Keratinocyte (primary cell): ENCODE measurements at regions not wholly inside any gene's neighbourhood (a gene's known extent, or its start where the extent isn't known, plus 50 kb on each side); places are given as distances from the start of the nearest gene placed in this dataset.

ENCODE experiments used
- DNase-seq: peaks from one replicate; pipeline ENCODE4 v3.0.0-alpha.2; 2011; ENCODE audit warnings: low read depth, missing footprints, low spot score
- FAIRE-seq: peaks from 2 replicates; lab custom pipeline; 2011; peaks lifted over from hg19 to GRCh38; lab: Jason Lieb, UNC
- H2AFZ ChIP-seq: 2 replicates; pipeline ENCODE4 v1.6.0; 2012; ENCODE audit warnings: low read length, control low read depth, inconsistent platforms; ENCODE audit not compliant: control insufficient read depth
- H3K27ac ChIP-seq: 2 replicates; pipeline ENCODE4 v1.5.1; 2011; ENCODE audit warnings: low read length; ENCODE audit not compliant: control insufficient read depth, insufficient read depth
- H3K27me3 ChIP-seq: 3 replicates; pipeline ENCODE4 v1.6.0; 2011; ENCODE audit warnings: low read length; ENCODE audit not compliant: control insufficient read depth, insufficient read depth; ENCODE audit errors: extremely low read depth
- H3K36me3 ChIP-seq, 2 experiments: 2 replicates in 1 of 2; 3 replicates in 1 of 2; pipeline ENCODE4 v1.5.1; 2011; ENCODE audit warnings: low read length in 2 of 2, mild to moderate bottlenecking in 1 of 2; ENCODE audit not compliant: control insufficient read depth in 2 of 2, insufficient read depth in 2 of 2; ENCODE audit errors: extremely low read depth in 1 of 2
- H3K4me1 ChIP-seq: 3 replicates; pipeline ENCODE4 v1.5.1; 2011; ENCODE audit warnings: low read length; ENCODE audit not compliant: control insufficient read depth, insufficient read depth; ENCODE audit errors: extremely low read depth
- H3K4me2 ChIP-seq: 3 replicates; pipeline ENCODE4 v1.6.0; 2011; ENCODE audit warnings: low read depth, low read length; ENCODE audit not compliant: control insufficient read depth, insufficient read depth; ENCODE audit errors: extremely low read depth
- H3K4me3 ChIP-seq, 3 experiments: fragments of 200-600 bp in 1 of 3; sonication (generic) in 1 of 3; 2 replicates in 2 of 3; 3 replicates in 1 of 3; pipeline ENCODE4 v1.5.1; 2011 to 2016; ENCODE audit warnings: low read length in 3 of 3, mild to moderate bottlenecking in 3 of 3, control low read depth in 2 of 3, inconsistent platforms in 1 of 3, low read depth in 1 of 3, mixed read lengths in 1 of 3, mixed run types in 1 of 3, moderate library complexity in 1 of 3; ENCODE audit not compliant: control insufficient read depth in 2 of 3, insufficient read depth in 2 of 3; ENCODE audit errors: extremely low read depth in 1 of 3
- H3K79me2 ChIP-seq: 2 replicates; pipeline ENCODE4 v1.6.0; 2012; ENCODE audit warnings: low read length; ENCODE audit not compliant: control insufficient read depth, insufficient read depth
- H3K9ac ChIP-seq: 3 replicates; pipeline ENCODE4 v1.6.0; 2011; ENCODE audit warnings: low read length; ENCODE audit not compliant: control insufficient read depth, insufficient read depth; ENCODE audit errors: extremely low read depth
- H3K9me1 ChIP-seq: 3 replicates; pipeline ENCODE4 v1.6.0; 2011; ENCODE audit warnings: low read length; ENCODE audit not compliant: control insufficient read depth, insufficient read depth; ENCODE audit errors: extremely low read depth
- H3K9me3 ChIP-seq: 2 replicates; pipeline ENCODE4 v1.5.1; 2012; ENCODE audit warnings: low read depth, low read length; ENCODE audit not compliant: control insufficient read depth
- H4K20me1 ChIP-seq: 3 replicates; pipeline ENCODE4 v1.6.0; 2011; ENCODE audit warnings: low read length; ENCODE audit not compliant: control insufficient read depth, insufficient read depth; ENCODE audit errors: extremely low read depth
- EZH2 ChIP-seq: IDR thresholded peaks from one replicate; pipeline ENCODE4 v1.6.1; 2012; ENCODE audit warnings: inconsistent platforms, mild to moderate bottlenecking, low read length, moderate library complexity
- dilution Hi-C: fragments of 300-500 bp; cut with MboI; formaldehyde crosslinking; loops from one replicate; pipeline ENCODE4 v1.7.0; 2020; ENCODE audit warnings: low sequenced_read_pairs; ENCODE audit not compliant: extremely low pct_ligation_motif_present
- TF ChIP-seq, protein P1 (sequence below), 3 experiments: IDR thresholded peaks in 1 of 3; conservative IDR thresholded peaks in 1 of 3; optimal IDR thresholded peaks in 1 of 3; 2 replicates in 2 of 3; 3 replicates in 1 of 3; pipeline versions ENCODE3 to v1.5.1; 2011; ENCODE audit warnings: low read length in 3 of 3, mild to moderate bottlenecking in 3 of 3, moderate library complexity in 2 of 3, control low read depth in 1 of 3, inconsistent platforms in 1 of 3; ENCODE audit not compliant: insufficient read depth in 2 of 3; ENCODE audit errors: extremely low read depth in 1 of 3

DNA sequence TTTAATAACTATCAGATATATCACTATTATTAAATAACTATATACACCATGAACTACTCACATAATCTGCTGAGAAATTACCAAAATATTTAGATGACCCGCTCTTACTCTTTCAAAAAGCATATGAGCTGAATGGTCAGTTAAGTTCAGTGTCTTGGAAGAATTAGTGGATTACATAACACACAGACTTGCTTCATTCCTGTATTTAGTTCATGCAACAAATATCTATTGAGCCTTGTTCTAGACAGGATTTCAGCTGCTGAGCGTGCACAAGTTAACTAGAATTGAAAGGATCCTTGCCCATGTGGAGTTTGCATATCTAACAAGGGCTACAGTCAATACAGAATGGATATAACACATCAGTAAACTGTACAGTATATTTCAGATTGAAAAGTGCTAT, 566.2 kb downstream of the CBLN4 start:
- TF ChIP-seq, protein P1, sequence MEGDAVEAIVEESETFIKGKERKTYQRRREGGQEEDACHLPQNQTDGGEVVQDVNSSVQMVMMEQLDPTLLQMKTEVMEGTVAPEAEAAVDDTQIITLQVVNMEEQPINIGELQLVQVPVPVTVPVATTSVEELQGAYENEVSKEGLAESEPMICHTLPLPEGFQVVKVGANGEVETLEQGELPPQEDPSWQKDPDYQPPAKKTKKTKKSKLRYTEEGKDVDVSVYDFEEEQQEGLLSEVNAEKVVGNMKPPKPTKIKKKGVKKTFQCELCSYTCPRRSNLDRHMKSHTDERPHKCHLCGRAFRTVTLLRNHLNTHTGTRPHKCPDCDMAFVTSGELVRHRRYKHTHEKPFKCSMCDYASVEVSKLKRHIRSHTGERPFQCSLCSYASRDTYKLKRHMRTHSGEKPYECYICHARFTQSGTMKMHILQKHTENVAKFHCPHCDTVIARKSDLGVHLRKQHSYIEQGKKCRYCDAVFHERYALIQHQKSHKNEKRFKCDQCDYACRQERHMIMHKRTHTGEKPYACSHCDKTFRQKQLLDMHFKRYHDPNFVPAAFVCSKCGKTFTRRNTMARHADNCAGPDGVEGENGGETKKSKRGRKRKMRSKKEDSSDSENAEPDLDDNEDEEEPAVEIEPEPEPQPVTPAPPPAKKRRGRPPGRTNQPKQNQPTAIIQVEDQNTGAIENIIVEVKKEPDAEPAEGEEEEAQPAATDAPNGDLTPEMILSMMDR (optimal IDR thresholded peaks at IDR 0.05 in 1 of 3, IDR thresholded peaks at IDR 0.05 in 1 of 3, conservative IDR thresholded peaks at IDR 0.05 in 1 of 3; ENCODE audit: extremely low read depth in 1 of 3, insufficient read depth in 2 of 3, low read length in 3 of 3), result no peak
- no peak for TF ChIP-seq EZH2
- no peak for DNase-seq
- Histone ChIP-seq H3K4me1 (no peaks in the 10 kb centered on the region), H3K27ac (no peak overlapping the region), H4K20me1 (no peaks in the 10 kb centered on the region), H3K9ac (no peak overlapping the region), H3K79me2 (no peaks in the 10 kb centered on the region), H3K27me3 (no peaks in the 10 kb centered on the region), H3K36me3 (no peaks in the 10 kb centered on the region), H3K4me3 (no peak overlapping the region), H3K9me3 (no peaks in the 10 kb centered on the region), H3K4me2 (no peak overlapping the region), H3K9me1 (no peaks in the 10 kb centered on the region), H2AFZ (no peak overlapping the region)
- dilution Hi-C loops, result no loop called here
- FAIRE-seq, result no peak

DNA sequence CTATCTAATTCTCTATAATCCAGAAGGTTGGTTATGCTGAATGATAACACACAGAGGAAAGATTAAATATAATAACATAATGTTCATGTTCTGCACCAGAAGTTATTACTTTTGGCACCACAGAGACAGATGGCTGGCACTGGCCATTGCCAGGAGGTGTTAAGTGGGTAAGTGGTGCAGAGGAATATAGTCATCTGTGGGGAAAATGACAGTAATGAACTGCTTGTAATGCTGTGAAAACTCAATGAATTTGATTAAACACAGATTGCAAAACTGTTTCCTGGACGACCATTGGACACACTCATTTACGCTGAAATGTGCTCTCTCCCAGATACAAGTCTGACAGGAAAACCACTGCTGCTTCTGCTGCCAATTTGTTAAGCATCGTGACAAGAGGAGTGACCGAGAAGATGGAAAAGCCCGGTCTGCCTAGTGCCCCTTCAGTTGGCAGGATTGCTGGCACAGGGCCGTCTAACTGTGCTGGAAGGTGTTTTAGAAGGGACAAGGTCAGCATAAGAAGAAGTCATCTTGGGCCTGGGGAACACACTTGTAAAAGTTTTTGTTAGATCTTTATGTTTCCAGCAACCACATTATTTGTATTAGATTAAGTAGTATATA, 567.4 kb downstream of the CBLN4 start:
- Histone ChIP-seq H3K79me2 (no peaks in the 10 kb centered on the region), H3K4me2 (no peak overlapping the region), H3K9me1 (no peaks in the 10 kb centered on the region), H3K27me3 (no peaks in the 10 kb centered on the region), H2AFZ (no peak overlapping the region), H3K9me3 (no peaks in the 10 kb centered on the region), H4K20me1 (no peaks in the 10 kb centered on the region), H3K36me3 (no peaks in the 10 kb centered on the region), H3K9ac (no peak overlapping the region), H3K4me3 (no peak overlapping the region), H3K27ac (no peak overlapping the region), H3K4me1 (no peaks in the 10 kb centered on the region)
- TF ChIP-seq EZH2, result no peak
- TF ChIP-seq, protein P1 (optimal IDR thresholded peaks at IDR 0.05 in 1 of 3, IDR thresholded peaks at IDR 0.05 in 1 of 3, conservative IDR thresholded peaks at IDR 0.05 in 1 of 3; ENCODE audit: extremely low read depth in 1 of 3, insufficient read depth in 2 of 3, low read length in 3 of 3), result no peak
- dilution Hi-C loops, result no loop called here
- FAIRE-seq (no peak), DNase-seq (no peak)
